ENCODE measurements at regions not wholly inside any gene's neighbourhood (a gene's known extent, or its start where the extent isn't known, plus 50 kb on each side); places are given as distances from the start of the nearest gene placed in this dataset.

- no peaks in the 10 kb centered on the region for H3K9me3 ChIP-seq (ENCODE audit: severe bottlenecking)
- H3K27me3 ChIP-seq (ENCODE audit: insufficient read depth, low read depth, severe bottlenecking) = no peaks in the 10 kb centered on the region
- H3K4me3 ChIP-seq (ENCODE audit: low read depth, low read length) = no peak overlapping the region
- no peak for DNase-seq
- no peak overlapping the region for H3K27ac ChIP-seq
- H3K36me3 ChIP-seq = no peaks in the 10 kb centered on the region
- no peak for TF ChIP-seq CTCF (IDR thresholded peaks at IDR 0.05; ENCODE audit: low read depth, low read length)
These were observed 167.0 kb downstream of the ZC3H11B start for GRCh38 chr1:219445864-219446263.

GRCh38 chr1:219444474-219444873, 168.4 kb downstream of the ZC3H11B start:
- Histone ChIP-seq H3K36me3 (no peaks in the 10 kb centered on the region), H3K4me3 (ENCODE audit: low read depth, low read length) (no peak overlapping the region), H3K9me3 (ENCODE audit: severe bottlenecking) (no peaks in the 10 kb centered on the region), H3K27me3 (ENCODE audit: insufficient read depth, low read depth, severe bottlenecking) (no peaks in the 10 kb centered on the region), H3K27ac (no peak overlapping the region)
- no peak for TF ChIP-seq CTCF (IDR thresholded peaks at IDR 0.05; ENCODE audit: low read depth, low read length)
- DNase-seq = no peak

GRCh38 chr1:219443763-219444162, 169.1 kb downstream of the ZC3H11B start:
- no peaks in the 10 kb centered on the region for H3K9me3 ChIP-seq (ENCODE audit: severe bottlenecking)
- DNase-seq = no peak
- H3K4me3 ChIP-seq (ENCODE audit: low read depth, low read length) = no peak overlapping the region
- no peaks in the 10 kb centered on the region for H3K36me3 ChIP-seq
- H3K27me3 ChIP-seq (ENCODE audit: insufficient read depth, low read depth, severe bottlenecking) = no peaks in the 10 kb centered on the region
- H3K27ac ChIP-seq = no peak overlapping the region
- TF ChIP-seq CTCF (IDR thresholded peaks at IDR 0.05; ENCODE audit: low read depth, low read length) = no peak

- Histone ChIP-seq H3K27me3 (ENCODE audit: insufficient read depth, low read depth, severe bottlenecking) (no peaks in the 10 kb centered on the region), H3K4me3 (ENCODE audit: low read depth, low read length) (no peak overlapping the region), H3K9me3 (ENCODE audit: severe bottlenecking) (no peaks in the 10 kb centered on the region), H3K27ac (no peak overlapping the region), H3K36me3 (no peaks in the 10 kb centered on the region)
- no peak for DNase-seq
- no peak for TF ChIP-seq CTCF (IDR thresholded peaks at IDR 0.05; ENCODE audit: low read depth, low read length)
These were observed 170.3 kb downstream of the ZC3H11B start for GRCh38 chr1:219442611-219443061.

GRCh38 chr1:219441884-219442283, 171.0 kb downstream of the ZC3H11B start:
- TF ChIP-seq CTCF (IDR thresholded peaks at IDR 0.05; ENCODE audit: low read depth, low read length) = no peak
- Histone ChIP-seq H3K4me3 (ENCODE audit: low read depth, low read length) (no peak overlapping the region), H3K27me3 (ENCODE audit: insufficient read depth, low read depth, severe bottlenecking) (no peaks in the 10 kb centered on the region), H3K27ac (no peak overlapping the region), H3K9me3 (ENCODE audit: severe bottlenecking) (no peaks in the 10 kb centered on the region), H3K36me3 (no peaks in the 10 kb centered on the region)
- no peak for DNase-seq

GRCh38 chr1:219439376-219439775, 173.5 kb downstream of the ZC3H11B start:
- Histone ChIP-seq H3K27me3 (ENCODE audit: insufficient read depth, low read depth, severe bottlenecking) (no peaks in the 10 kb centered on the region), H3K9me3 (ENCODE audit: severe bottlenecking) (no peaks in the 10 kb centered on the region), H3K27ac (no peak overlapping the region), H3K36me3 (no peaks in the 10 kb centered on the region), H3K4me3 (ENCODE audit: low read depth, low read length) (no peak overlapping the region)
- no peak for DNase-seq
- no peak for TF ChIP-seq CTCF (IDR thresholded peaks at IDR 0.05; ENCODE audit: low read depth, low read length)

All from WERI-Rb-1 (cell line).